ENCODE measurements at regions not wholly inside any gene's neighbourhood (a gene's known extent, or its start where the extent isn't known, plus 50 kb on each side); places are given as distances from the start of the nearest gene placed in this dataset.

DNA sequence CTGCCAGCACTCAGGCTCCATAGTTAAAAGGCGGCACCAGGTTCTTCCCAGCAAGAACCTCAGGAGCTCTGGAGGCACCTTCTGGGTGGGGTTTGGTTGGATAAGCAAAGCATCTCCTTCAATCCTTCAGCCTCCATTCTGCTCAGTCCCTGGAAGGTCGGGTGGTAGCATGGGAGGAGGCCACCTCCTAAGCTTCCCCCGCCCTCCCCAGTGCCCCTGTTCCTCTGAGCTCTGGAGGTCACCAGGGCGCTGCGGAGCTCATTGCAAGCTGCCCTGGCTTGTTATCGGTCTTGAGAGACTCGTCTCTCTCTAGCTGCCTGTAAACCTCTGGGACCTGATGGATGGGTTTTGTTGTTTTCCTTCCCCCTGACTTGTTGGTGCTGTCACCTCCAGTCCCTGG, 124.8 kb downstream of the RPLP1 start:
- no peak for DNase-seq

DNA sequence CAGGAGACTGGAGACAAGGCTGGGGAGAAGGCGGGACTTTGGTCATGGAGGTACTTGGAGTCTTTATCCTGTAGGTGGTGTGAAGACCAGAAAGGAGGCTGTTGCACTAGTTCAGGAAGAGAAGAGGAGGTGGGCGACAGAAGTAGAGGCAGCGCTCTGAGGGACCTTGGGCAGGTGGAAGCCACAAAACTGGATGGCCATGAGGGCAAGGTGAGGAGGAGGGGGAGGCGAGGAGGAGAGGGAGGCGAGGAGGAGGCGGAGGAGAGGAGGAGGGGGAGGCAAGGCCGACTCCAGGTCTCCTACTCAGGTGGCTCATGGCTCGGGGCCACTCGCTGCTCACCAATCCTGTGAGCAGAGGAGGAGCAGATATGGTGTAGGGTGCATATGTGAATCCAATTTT, 125.6 kb downstream of the RPLP1 start:
- no peak for DNase-seq

DNA sequence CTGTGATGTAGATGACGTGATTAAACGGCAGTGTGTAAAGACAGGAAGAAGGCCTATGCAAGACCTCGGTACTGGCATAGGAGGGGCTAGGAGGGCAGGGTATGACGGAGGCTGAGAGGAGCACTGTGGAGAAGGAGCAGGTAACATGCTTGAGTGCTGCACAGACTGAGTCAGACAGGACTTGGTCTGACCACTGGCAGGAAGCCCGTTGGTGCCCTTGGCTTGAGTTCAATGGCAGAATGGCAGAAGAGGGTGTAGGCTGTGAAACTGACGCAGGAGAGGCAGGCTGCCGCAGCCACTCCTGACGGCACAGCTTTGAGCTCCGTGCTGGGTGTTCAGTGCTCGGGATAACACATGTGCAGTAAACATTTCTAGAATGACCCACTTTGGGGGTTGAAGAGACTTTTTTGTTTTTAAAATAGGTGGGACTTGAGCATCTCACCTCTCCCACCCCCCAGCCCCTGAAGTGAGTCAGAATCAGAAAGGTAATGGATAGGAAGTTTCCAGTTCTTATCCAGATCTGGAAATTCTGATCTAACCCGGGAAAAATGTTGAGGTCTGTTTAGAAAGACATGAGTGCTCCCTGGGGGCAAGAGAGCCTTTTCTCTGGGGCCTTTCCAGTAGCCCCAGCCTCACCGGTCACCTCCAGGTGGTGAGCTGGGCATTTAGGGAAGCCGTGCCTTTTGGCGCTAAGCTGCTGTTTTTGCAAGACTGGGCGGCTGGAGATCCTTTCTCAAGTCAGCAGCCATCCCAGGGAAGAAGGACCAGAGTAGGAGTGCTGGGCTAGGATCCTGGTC, 126.4 kb downstream of the RPLP1 start:
- no peak for DNase-seq

DNA sequence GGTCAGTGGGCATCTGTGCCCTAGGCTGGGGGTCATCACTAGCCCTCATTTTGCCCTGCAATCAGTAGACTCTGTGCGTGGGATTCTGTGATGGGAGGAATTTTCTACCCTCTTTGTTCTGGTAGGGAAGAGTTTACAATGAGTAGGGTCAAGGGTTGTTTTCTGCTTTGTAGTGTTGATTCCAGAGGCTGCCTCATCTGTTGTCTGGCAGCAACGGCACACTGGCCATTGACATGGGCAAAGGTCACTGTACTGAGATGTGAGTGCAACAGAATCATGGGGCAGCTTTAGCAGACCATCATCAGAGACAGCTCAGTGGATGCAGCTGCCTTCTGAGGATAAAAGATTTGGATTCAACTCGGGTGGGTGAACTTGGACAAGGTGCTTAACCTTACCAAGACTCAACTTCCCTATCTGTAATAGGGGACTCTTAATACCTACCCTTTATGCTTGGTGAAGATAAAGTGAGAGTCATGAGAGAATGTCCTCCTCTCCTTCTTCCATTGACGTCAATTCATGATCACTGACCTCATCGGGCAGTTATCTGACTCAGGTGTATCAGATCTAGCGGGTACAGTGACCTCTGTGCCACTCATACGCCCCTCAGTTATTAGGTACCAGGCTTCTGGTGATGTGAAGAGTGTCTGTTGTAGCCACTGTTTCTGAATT, 127.5 kb downstream of the RPLP1 start:
- no peak for DNase-seq

DNA sequence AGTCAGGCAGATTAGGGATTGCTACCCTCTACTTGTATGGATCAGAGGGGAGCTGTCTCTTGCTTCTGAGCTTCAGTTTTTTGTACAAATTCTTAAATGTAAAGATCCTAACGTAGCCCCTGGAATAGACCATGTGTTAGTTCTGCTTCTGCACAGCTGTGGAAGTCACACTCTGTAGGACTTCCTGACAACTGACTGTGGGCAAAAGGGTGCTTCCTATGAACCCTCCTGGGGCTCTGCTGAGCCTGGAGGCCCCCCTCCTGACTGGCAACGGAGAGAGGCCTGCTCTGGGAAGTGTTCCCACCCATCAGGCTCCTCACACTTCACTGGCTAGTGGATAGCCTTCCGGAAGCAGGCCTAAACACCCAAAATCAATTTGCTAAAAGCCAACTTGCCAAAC, 131.0 kb downstream of the RPLP1 start:
- DNase-seq: no peak

DNA sequence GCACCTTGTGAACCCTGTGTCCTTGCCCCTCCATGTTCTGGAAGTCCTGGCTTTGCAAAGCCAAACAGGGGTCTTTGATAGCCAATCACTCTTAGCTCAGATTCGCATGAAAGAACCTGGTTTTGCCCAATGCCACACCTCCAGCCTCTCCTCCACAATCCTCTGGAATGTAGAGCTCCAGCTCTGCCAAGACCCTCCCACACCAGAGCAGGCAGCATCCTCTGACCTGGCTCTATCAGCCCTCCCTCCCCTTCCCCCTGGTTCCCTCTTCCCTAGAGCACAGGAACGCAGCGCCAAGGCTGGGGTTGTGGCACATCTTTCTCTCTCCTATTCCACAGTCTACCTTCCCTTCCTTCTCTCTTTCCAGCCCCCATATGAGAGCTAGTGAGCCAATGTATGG, 133.3 kb downstream of the RPLP1 start:
- DNase-seq: no peak

DNA sequence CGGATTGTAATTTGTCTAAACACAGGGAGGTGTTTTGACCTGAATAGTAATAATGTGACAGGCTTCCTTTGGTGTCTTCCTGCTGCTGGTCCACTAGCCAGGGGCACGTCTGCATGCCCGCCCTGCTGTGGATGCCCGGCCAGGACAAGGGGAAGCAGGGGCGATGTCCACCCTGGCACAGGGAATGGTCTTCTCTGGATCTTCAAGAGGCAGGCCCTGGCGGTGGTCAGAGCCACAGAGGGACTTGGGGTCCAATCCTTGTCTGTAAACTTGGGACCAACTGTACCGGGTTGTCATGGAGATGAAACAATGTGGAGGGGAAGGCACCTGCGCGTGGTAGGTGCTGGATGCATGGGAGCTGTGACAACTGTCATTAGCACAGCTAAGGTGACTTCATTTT, 134.1 kb downstream of the RPLP1 start:
- no peak for DNase-seq

DNA sequence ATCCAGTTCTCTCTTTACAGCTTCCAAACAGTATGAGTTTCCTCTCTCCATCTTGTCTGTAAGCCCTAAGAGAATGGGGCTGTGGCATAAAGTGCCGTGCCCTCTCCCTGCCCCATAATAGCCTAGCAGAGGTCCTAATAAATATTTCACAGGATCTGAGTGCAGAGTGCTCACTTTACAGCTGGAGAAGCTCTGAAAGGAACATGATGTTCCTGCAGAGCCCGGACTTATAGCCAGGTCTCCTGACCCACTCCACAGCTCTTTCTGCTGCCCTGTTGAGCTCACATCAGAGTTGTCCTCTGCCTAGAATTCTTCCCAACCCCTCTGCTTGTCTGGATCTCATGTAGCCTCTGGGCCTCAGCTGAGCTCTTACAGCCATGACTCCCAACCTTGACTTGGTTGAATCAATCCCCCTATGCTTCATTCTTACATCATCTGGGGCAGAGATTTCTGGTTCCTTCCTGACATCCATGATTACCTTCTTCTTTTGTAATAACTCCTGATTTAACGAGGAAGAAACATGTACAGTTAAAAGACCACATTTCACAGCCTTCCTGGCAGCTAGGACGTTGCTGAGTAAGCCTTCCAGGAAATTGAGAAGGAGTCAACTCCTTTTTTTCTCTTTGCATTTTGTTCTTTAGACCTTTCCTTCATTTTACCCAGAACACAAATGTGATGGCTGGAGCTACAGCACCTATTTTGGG, 135.3 kb downstream of the RPLP1 start:
- no peak for DNase-seq

DNA sequence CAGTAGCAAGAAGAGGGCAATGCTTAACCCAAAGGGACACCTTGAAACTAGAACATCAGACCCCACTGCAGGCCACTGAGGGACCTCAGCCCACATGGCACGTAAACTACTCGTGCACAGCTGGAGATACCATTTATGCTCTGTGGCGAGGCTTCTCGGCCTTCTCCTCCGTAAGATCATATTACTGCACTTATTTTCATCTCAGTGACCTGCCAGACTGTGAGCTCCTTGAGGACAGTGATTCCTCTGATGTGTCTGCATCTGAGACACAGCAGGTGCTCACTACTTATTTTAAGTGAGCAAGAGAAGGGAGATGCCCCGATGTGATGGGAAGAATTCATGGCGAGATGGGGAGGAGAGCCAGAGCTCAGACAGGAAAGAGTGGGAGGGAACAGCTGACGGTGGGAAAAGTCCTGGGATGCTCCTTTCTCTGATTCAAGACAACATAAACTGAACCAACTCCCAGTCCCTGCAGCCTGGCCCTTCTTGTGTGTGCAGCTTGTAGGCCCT, 137.6 kb downstream of the RPLP1 start:
- no peak for DNase-seq

DNA sequence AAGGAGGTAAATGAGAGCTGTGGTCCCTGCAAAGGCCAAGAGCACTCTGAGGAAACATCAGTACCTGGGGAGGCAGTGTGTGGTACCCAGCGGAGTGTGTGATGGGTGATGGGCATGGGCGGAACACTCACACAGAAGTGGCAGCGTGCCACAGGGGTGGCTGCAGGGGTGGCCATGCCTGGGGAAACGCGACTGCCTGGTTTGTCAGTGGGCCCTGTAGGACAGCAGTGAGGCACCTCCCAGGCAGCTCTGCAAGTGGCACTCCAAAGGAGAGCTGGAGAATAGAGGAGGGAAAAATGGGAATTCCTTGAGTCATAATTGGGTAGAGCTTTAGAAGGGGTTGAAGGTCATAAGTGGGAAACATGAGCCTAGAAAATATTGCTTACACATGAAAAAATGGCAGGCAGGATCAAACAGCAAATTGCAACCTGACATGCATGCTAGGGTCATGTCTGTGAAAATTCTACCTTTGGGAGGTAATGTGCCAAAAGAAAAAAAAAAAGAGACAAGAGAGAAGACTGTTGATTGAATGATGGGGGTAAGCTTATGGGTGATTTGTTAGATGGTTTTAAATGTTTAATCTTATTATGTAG, 138.4 kb downstream of the RPLP1 start:
- DNase-seq: no peak

DNA sequence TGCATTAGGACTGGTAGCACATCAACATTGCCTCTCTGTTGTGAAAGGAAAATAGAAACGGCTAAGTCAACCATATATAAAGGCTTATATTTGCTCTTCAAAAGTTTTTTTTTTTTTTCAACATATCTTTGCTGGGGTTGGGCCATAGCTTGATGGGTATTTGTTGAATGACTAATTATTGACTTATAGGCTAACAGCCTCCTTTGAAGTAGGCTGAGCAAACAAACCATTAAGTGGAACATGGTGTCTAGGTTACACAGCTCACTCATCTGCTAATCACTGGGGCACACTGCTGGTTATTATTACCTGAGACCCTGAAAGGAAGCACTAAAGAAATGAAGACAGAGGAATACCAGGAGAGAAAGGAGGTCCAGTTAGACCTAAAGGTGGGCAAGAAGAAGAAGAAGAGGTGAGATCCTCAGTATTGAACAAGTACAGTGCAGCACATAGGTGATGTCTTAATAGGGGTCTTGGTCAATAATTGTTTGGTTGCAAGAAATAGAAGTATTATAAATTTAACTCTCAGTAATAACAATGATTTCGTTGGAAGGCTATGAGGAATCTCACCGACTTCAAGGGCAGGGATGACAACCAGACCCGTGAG, 139.4 kb downstream of the RPLP1 start:
- no peak for DNase-seq

DNA sequence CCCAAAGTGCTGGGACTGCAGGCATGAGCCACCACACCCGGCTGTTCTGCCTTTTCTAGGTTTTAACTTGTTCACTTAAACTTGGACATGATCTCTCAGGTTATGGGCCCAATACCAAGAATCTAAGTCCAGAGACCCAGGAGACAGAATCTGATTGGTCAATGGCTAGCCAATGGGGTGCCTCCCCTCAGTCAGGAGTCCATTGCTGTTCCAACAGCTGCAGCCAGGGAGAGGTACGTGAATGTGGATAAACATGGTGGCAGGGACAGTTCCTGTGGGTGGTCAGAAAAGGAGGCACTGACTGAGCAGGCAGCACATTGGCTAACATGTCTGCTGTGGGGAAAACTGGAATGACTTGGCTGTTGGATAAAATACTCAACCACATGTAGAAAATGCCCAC, 140.3 kb downstream of the RPLP1 start:
- no peak for DNase-seq

DNA sequence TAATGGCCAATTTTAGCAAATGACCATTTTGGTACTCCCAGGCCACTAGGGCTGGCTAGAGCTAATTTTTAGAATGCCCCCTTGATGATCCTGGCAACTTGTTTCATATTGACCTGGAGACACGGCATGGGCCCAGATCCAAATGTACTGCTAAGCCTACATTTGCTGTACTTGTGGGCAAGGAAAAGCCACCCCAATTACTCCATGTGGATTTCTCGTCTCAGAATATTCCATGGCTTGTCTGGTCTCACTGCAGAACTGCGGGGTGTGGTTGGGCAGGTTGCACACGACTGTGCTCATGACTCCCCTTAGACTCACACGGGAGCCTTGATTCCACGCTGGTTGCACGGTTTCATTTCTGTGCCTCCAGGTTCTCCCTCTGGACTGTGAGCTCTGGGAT, 140.9 kb downstream of the RPLP1 start:
- no peak for DNase-seq

DNA sequence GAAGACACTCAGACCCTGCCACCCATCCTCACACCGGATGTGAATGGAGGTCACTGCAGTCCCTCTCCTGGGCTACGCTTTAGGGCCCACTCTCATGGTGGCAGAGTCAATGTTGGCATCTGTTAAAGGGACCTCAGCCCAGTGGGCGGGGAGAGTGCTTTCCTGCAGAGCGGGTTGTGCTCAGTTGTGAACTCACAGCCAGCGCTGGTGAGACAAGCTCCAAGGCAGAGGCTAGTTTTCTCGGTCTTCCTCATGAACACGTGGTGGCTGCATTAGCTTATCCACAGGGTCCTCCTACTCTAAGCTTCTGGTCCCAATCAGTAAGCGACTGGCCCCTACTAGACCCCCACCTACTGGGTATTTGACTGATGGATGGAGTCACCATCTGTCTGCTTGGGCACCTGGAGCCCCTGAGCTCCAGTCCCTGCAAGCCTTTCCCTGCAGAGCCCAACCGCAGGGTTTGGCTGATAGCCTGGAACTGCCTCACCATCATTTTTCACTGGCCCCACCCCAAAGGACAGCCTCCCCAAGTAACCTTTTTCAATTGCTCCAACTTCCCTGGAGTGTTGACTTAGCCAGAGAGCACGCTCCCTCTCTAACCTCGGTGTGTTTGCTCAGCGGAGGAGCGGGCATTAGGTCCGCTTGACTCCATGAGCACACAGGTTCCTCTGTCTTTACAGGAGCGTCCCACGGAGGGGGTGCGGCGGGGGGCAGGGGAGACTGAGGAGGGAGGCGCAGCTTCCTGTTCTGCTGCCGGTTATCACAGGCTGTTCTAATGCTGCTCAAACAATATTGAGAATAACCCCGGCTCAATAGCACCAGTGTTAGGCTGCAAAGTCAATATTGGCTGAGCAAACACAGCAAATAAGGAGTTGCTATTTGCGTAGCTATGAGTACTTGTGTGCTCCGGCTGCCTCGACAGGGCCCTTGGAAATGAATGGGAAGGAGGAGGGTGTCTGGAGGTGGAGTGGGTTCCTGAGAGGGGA, 141.7 kb downstream of the RPLP1 start:
- peak in 1 of 4 experiments; percentile 9 for DNase-seq

DNA sequence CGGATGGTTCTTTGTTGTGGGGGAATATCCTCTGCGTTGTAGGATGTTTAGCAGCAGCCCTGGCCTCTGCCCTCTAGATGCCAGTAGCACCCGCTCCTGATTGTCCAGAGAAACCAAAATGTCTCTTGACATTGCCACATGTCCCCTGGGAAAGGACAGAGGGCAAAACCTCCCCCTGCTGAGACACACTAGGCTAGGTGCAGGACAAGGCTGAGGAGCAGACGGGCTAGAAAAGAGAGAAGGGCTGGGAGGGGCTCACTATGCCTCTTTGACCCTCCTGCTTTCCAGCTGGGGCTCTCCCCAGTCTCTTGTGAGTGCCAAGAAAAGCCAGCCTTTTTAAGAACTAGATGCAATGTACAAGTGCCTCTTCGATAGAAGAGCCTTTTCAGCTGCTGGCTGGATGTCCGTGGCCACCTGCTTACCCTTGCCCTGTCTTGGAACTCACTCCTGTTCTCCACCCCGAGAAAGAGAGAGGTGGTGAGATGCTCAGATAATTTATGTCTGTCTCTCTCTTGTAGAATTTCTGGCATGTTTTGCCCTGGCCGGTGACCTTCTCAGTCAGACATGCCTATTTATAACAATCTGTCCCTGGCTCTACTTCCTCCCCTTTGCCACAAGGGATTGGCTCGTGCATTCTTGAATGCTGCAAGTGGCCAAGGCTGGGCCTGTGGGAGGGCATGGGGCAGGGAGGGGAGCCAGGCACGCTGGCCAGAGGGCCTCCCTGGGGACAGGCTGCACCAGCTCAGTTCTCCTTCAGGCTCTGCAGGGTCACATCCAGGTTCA, 142.6 kb downstream of the RPLP1 start:
- DNase-seq: no peak

DNA sequence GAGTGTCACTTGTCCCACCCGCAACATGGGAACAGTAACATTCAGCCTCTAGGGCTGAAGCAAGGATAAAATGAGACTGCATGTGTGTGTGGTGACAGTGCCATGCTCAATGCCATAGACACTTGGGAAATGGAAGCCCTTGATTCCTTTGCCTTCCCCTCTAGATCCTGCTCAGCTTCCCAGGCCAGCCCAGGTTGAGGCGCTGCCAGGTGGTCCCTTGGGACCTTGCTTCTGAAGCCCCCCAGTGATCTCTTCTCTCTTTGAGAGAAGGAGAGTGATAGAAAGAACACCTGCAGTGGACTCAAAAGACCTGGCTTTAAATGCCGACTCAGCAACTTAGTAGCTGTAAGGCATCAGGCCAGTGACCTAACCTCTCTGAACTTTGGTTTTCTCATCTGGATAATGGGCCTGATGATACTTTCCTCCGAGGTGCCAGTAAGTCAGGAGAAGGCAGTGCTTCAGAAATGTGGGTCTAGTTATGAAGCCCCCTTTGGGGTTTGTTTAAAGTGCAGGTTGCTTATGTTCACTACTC, 144.5 kb downstream of the RPLP1 start:
- no peak for DNase-seq

DNA sequence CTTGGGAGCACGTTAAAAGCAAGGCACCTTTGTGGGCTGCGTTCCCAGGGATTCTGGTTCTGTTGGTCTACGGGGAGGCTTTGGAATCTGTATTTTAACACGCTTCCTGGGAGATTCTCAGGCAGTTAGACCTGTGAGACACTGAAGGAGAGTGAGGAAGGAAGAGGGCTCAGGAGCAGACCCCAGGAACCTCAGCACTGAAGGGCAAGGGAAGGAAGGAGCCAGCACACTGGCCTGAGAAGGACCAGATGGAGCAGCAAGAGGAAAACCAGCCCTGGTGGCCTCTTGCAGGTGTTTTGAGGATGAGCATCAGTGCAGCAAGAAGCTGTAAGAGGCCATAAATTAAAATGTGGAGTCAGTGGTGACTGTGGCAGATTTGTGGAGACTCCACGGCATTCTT, 146.7 kb downstream of the RPLP1 start:
- no peak for DNase-seq

DNA sequence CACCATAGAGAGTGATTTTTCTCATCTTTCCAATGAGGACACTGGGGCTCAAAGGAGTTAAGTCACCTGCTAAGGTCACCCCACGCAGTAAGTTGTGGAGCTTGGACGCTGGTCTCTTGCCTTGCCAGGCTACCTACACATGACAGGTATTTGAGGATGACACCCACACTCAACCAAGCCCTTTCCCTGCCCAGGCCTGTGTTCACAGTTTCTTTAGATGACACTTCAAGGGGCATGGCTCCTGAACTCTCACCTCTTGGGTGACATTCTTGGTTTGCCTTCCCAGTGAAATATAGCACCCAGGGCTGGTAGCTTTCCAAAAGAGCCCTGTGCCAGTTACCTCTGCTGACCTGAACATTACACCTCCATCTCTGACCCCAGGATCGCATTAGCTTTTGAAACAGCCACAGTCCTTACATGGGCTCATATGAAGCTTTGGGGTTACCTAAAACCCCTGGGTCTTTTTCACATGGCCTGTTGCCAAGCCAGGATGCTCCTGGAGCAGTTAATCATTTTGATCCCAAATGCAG, 148.0 kb downstream of the RPLP1 start:
- no peak for DNase-seq

DNA sequence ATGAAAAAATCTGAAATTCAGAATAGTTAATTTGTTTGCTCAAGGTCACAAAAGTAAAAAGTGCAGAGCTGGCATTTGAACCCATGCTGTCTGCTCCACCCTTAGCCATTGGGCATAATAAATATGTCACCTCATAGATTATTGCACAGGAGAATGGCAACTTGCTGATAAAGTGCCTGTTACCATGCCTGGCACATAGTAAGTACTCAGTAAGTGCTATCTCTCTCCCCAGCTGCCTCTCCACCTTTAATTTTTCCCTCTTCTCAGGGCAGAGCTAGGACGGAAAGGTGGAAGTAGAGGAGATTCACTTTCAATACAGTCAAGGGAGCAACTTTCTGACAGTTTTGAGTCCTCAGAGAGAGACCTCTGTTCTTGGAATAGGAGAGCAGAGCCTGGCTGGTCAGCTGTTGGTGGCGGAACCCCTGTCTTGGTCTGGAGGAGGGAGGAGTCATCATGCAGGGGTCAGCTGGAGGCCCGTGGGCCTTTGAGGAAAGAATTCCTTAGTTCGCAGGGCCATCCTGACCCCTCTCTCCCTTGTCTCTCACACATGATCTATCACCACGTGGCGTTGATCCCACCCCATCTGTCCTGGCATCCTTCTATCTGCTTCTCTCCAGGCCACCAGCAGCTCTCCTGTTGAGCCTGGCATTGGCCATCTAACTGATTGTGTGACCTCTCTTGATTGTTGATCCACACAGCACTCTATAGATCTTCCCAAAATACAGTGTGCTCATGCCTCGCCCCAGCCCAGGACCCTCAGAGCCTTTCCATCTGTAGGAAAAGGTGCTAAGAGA, 149.3 kb downstream of the RPLP1 start:
- DNase-seq: no peak

DNA sequence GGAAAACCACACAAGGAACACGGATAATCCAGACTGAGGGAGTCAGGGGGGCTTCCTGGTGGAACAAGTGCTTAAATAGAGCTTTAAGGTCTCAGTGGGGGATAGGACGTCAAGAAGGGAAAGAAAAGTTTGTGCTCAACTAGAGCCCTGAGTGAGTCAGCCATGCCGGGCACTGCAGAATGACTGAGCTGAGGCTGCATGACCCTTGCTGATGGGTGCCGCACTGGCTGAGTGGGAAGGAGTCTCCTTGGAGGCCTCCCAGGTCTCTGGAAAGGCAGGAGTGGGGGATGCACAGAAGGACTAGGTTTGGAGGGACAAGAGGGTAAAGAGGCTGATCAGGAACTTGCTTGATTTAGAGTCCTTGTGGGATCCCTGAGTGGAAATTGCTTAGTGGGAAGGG, 150.3 kb downstream of the RPLP1 start:
- no peak for DNase-seq
